H1 (cell line): ENCODE measurements at regions not wholly inside any gene's neighbourhood (a gene's known extent, or its start where the extent isn't known, plus 50 kb on each side); places are given as distances from the start of the nearest gene placed in this dataset.

Experiments
- CTCF ChIA-PET: fragments of 300-600 bp; sonication (Branson Sonifier 250); formaldehyde crosslinking; loops from one replicate; lab custom pipeline; 2021; ENCODE audit not compliant: partially characterized antibody; lab: Charles Lee
- POLR2A ChIA-PET: fragments of 300-600 bp; sonication (Branson Sonifier 250); formaldehyde crosslinking; loops from one replicate; lab custom pipeline; 2021; ENCODE audit warnings: inconsistent platforms; ENCODE audit not compliant: partially characterized antibody; lab: Charles Lee
- DNase-seq, 2 experiments: peaks; one replicate each; pipeline versions ENCODE4 v3.0.0 to v3.0.0-alpha.2; 2010 to 2022; ENCODE audit warnings: low spot score in 2 of 2, low read depth in 1 of 2, mixed read lengths in 1 of 2
- FAIRE-seq: peaks from 2 replicates; lab custom pipeline; 2011; peaks lifted over from hg19 to GRCh38; lab: Jason Lieb, UNC
- H2AFZ ChIP-seq: 2 replicates; pipeline ENCODE4 v1.8.1; 2012; ENCODE audit warnings: low read length, inconsistent platforms
- H2AK5ac ChIP-seq: 2 replicates; pipeline ENCODE4 v1.6.1; 2013; ENCODE audit warnings: low read depth, low read length
- H2BK120ac ChIP-seq: replicated peaks from 2 replicates; pipeline ENCODE3; 2013; ENCODE audit warnings: low read depth, low read length, inconsistent platforms
- H2BK12ac ChIP-seq: 2 replicates; pipeline ENCODE4 v1.6.1; 2013; ENCODE audit warnings: low read depth, low read length
- H2BK15ac ChIP-seq: 2 replicates; pipeline ENCODE4 v1.6.1; 2013; ENCODE audit warnings: low read length
- H2BK20ac ChIP-seq: 2 replicates; pipeline ENCODE4 v1.6.1; 2013; ENCODE audit warnings: low read length
- H2BK5ac ChIP-seq: 2 replicates; pipeline ENCODE4 v1.6.1; 2013; ENCODE audit warnings: low read depth, low read length
- H3K14ac ChIP-seq: 2 replicates; pipeline ENCODE4 v1.6.1; 2013; ENCODE audit warnings: inconsistent platforms; ENCODE audit not compliant: insufficient read length
- H3K18ac ChIP-seq: 2 replicates; pipeline ENCODE4 v1.6.1; 2013; ENCODE audit warnings: low read length; ENCODE audit errors: extremely low read depth
- H3K23ac ChIP-seq: 2 replicates; pipeline ENCODE4 v1.6.1; 2013; ENCODE audit warnings: inconsistent platforms; ENCODE audit not compliant: insufficient read length
- H3K23me2 ChIP-seq: 2 replicates; pipeline ENCODE4 v1.6.1; 2013; ENCODE audit warnings: low read depth, low read length
- H3K27ac ChIP-seq: 2 replicates; pipeline ENCODE4 v1.6.1; 2011; ENCODE audit warnings: low read depth, low read length, inconsistent platforms
- H3K27me3 ChIP-seq, 4 experiments: replicated peaks in 1 of 4; 1 replicate in 1 of 4; 2 replicates in 3 of 4; pipeline versions ENCODE4 v1.6.1 to v1.8.1; 2011 to 2013; ENCODE audit warnings: low read length in 3 of 4, mild to moderate bottlenecking in 3 of 4, inconsistent platforms in 2 of 4, mixed read lengths in 2 of 4, moderate library complexity in 1 of 4; ENCODE audit not compliant: control insufficient read depth in 3 of 4, insufficient read depth in 3 of 4; ENCODE audit errors: extremely low read depth in 1 of 4
- H3K36me3 ChIP-seq, 4 experiments: 2 replicates each; pipeline versions ENCODE4 v1.6.1 to v1.8.1; 2011 to 2013; ENCODE audit warnings: mild to moderate bottlenecking in 4 of 4, low read length in 3 of 4, moderate library complexity in 2 of 4, control low read depth in 1 of 4, inconsistent platforms in 1 of 4; ENCODE audit not compliant: insufficient read depth in 4 of 4, control insufficient read depth in 2 of 4
- H3K4ac ChIP-seq: replicated peaks from 2 replicates; pipeline ENCODE3; 2013; ENCODE audit warnings: low read length, low read depth, mixed read lengths, inconsistent platforms; ENCODE audit not compliant: insufficient read length
- H3K4me1 ChIP-seq, 4 experiments: replicated peaks in 1 of 4; 1 replicate in 1 of 4; 2 replicates in 3 of 4; pipeline versions ENCODE4 v1.6.1 to v1.8.1; 2011 to 2013; ENCODE audit warnings: low read length in 3 of 4, inconsistent platforms in 2 of 4, mixed read lengths in 1 of 4; ENCODE audit not compliant: insufficient read depth in 4 of 4, control insufficient read depth in 3 of 4
- H3K4me2 ChIP-seq, 2 experiments: 2 replicates each; pipeline versions ENCODE4 v1.6.1 to v1.8.1; 2011 to 2013; ENCODE audit warnings: low read depth in 2 of 2, low read length in 2 of 2, control low read depth in 1 of 2, inconsistent platforms in 1 of 2, mild to moderate bottlenecking in 1 of 2; ENCODE audit not compliant: insufficient read depth in 1 of 2
- H3K4me3 ChIP-seq, 4 experiments: fragments of 200-600, 300-600 bp in 1 of 4; sonication (generic), shearing (Covaris generic), sonication (Bioruptor Twin) in 1 of 4; 2 replicates each; pipeline versions ENCODE4 v1.5.1 to v1.8.1; 2011 to 2016; ENCODE audit warnings: low read length in 4 of 4, low read depth in 3 of 4, control low read depth in 2 of 4, inconsistent platforms in 2 of 4, mild to moderate bottlenecking in 2 of 4, mixed read lengths in 1 of 4, moderate library complexity in 1 of 4; ENCODE audit not compliant: insufficient read depth in 2 of 4; ENCODE audit errors: extremely low read depth in 1 of 4
- H3K56ac ChIP-seq: replicated peaks from 2 replicates; pipeline ENCODE3; 2013; ENCODE audit warnings: low read depth, mild to moderate bottlenecking, mixed read lengths, low read length, inconsistent platforms; ENCODE audit not compliant: insufficient read length
- H3K79me1 ChIP-seq: 2 replicates; pipeline ENCODE4 v1.6.1; 2013; ENCODE audit warnings: low read depth, low read length, control low read depth
- H3K79me2 ChIP-seq, 2 experiments: 2 replicates each; pipeline versions ENCODE4 v1.6.1 to v1.8.1; 2012 to 2013; ENCODE audit warnings: low read length in 2 of 2, mild to moderate bottlenecking in 2 of 2, inconsistent platforms in 1 of 2; ENCODE audit not compliant: insufficient read depth in 2 of 2, control insufficient read depth in 1 of 2
- H3K9ac ChIP-seq, 4 experiments: replicated peaks in 1 of 4; 1 replicate in 1 of 4; 2 replicates in 3 of 4; pipeline versions ENCODE4 v1.6.1 to v1.8.1; 2011 to 2013; ENCODE audit warnings: low read depth in 3 of 4, low read length in 3 of 4, control low read depth in 2 of 4, mild to moderate bottlenecking in 2 of 4, moderate library complexity in 2 of 4, inconsistent platforms in 1 of 4; ENCODE audit errors: extremely low read depth in 1 of 4
- H3K9me3 ChIP-seq, 2 experiments: 2 replicates each; pipeline versions ENCODE4 v1.6.1 to v1.8.1; 2012 to 2013; ENCODE audit warnings: mild to moderate bottlenecking in 2 of 2, moderate library complexity in 2 of 2, control low read depth in 1 of 2, inconsistent platforms in 1 of 2, low read depth in 1 of 2, low read length in 1 of 2, mixed read lengths in 1 of 2; ENCODE audit not compliant: insufficient read depth in 2 of 2
- H4K20me1 ChIP-seq, 2 experiments: replicated peaks in 1 of 2; 2 replicates each; pipeline versions ENCODE3 to v1.8.1; 2011 to 2013; ENCODE audit warnings: inconsistent platforms in 2 of 2, low read length in 2 of 2, mild to moderate bottlenecking in 1 of 2; ENCODE audit not compliant: insufficient read depth in 2 of 2, control insufficient read depth in 1 of 2
- H4K5ac ChIP-seq: 2 replicates; pipeline ENCODE4 v1.6.1; 2013; ENCODE audit warnings: low read length, low read depth, mixed read lengths, inconsistent platforms; ENCODE audit not compliant: insufficient read length
- H4K8ac ChIP-seq: 2 replicates; pipeline ENCODE4 v1.8.0; 2013; ENCODE audit warnings: mild to moderate bottlenecking, moderate library complexity, low read length, inconsistent platforms; ENCODE audit not compliant: insufficient read depth; ENCODE audit errors: extremely low read depth
- H4K91ac ChIP-seq: replicated peaks from 2 replicates; pipeline ENCODE3; 2013; ENCODE audit warnings: low read length, mixed read lengths, inconsistent platforms; ENCODE audit not compliant: insufficient read length
- CBX5 ChIP-seq: fragments of 300-800, 300-1000 bp; sonication (generic); IDR thresholded peaks from 2 replicates; pipeline ENCODE4 v1.7.1; 2016; ENCODE audit warnings: antibody characterized with exemption, low read length, low read depth
- CBX8 ChIP-seq: fragments of 300-800, 300-1000 bp; sonication (generic); IDR thresholded peaks from 2 replicates; pipeline ENCODE4 v1.7.1; 2016; ENCODE audit warnings: low read depth, low read length, borderline replicate concordance
- CREB1 ChIP-seq: IDR thresholded peaks from 2 replicates; pipeline ENCODE4 v1.6.1; 2012; ENCODE audit warnings: inconsistent platforms
- HDAC2 ChIP-seq, 2 experiments: fragments of 300-600 bp in 1 of 2; sonication (generic) in 1 of 2; IDR thresholded peaks; 2 replicates each; pipeline ENCODE4 v1.6.1; 2011 to 2012; ENCODE audit warnings: low read depth in 2 of 2, low read length in 2 of 2, mild to moderate bottlenecking in 2 of 2, moderate library complexity in 2 of 2, borderline replicate concordance in 1 of 2, inconsistent platforms in 1 of 2
- JUN ChIP-seq: IDR thresholded peaks from 2 replicates; pipeline ENCODE4 v1.6.1; 2011; ENCODE audit warnings: low read depth, mild to moderate bottlenecking, improper control_type of control experiment, low read length
- JUND ChIP-seq: IDR thresholded peaks from 2 replicates; pipeline ENCODE4 v1.6.1; 2011; ENCODE audit warnings: mild to moderate bottlenecking, improper control_type of control experiment, low read length
- KDM1A ChIP-seq: fragments of 200-600, 300-600 bp; sonication (generic); IDR thresholded peaks from 2 replicates; pipeline ENCODE4 v1.7.1; 2016; ENCODE audit warnings: mild to moderate bottlenecking, low read length, borderline replicate concordance
- KDM4A ChIP-seq: IDR thresholded peaks from one replicate; pipeline ENCODE4 v1.7.1; 2012; ENCODE audit warnings: low read depth, mild to moderate bottlenecking, moderate library complexity, low read length, inconsistent platforms; ENCODE audit not compliant: severe bottlenecking
- POU5F1 ChIP-seq: IDR thresholded peaks from 2 replicates; pipeline ENCODE4 v1.6.1; 2011; ENCODE audit warnings: low read depth, mild to moderate bottlenecking, low read length, moderate library complexity
- SIRT6 ChIP-seq: IDR thresholded peaks from one replicate; pipeline ENCODE4 v1.7.1; 2012; ENCODE audit warnings: low read length, inconsistent platforms
- SUZ12 ChIP-seq: fragments of 200-600 bp; sonication (generic); IDR thresholded peaks from 2 replicates; pipeline ENCODE4 v1.6.1; 2012; ENCODE audit warnings: mild to moderate bottlenecking, inconsistent platforms, low read length, moderate library complexity, mixed read lengths
- WGBS, 2 experiments: shearing (Covaris generic) in 1 of 2; methylation state at CpG; one replicate each; pipeline versions ENCODE4 v1.1.6 to v1.1.7; 2013 to 2015; ENCODE audit warnings: low lambda C conversion rate in 2 of 2, mixed read lengths in 2 of 2, inconsistent platforms in 1 of 2, low coverage in 1 of 2, missing lambda C conversion rate in 1 of 2; ENCODE audit not compliant: insufficient replicate concordance in 2 of 2, insufficient coverage in 1 of 2, insufficient read length in 1 of 2; ENCODE audit errors: extremely low coverage in 1 of 2, missing lambda C conversion rate in 1 of 2; 5-methylcytosine and 5-hydroxymethylcytosine counted together
- TF ChIP-seq, protein P1 (sequence below): IDR thresholded peaks from 2 replicates; pipeline ENCODE4 v1.6.1; 2012; ENCODE audit warnings: low read length, inconsistent platforms

DNA sequence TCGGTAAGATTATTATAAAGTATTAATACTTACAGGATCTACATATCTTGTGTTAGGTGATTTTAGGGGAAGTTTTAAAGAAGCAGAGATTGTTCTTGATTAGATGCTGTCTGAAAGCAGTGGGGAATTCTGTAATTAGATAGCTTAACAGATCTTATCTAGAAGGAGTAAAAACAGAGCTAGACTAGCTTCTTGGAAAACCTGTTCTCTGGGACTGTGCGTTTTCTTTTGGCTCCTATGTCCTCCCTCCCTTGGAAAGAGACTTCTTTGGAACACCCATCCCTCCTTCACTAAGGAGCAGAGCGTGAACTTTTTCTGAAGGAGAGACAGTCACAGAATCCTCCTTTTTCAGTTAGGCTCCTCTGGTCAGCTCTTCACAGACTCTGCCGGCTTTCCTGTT lies 83.5 kb upstream of the ZNF184 start:
- no peak overlapping the region for H2BK12ac ChIP-seq
- no peak overlapping the region for H2AFZ ChIP-seq
- no peak overlapping the region for H3K56ac ChIP-seq
- H2BK15ac ChIP-seq: no peak overlapping the region
- H4K91ac ChIP-seq: no peak overlapping the region
- no peak overlapping the region for H3K4ac ChIP-seq
- DNase-seq (no peak), FAIRE-seq (no peak)
- H3K9ac ChIP-seq: no peak overlapping the region
- no peak overlapping the region for H2BK5ac ChIP-seq
- no peak overlapping the region for H4K5ac ChIP-seq
- H3K9me3 ChIP-seq: no peaks in the 10 kb centered on the region
- 95% methylated on average over 4 of the region's 4 CpGs; no CpG with 5 or more reads in 1 of the 2 experiments for WGBS, 2 experiments
- no peaks in the 10 kb centered on the region for H3K79me1 ChIP-seq
- peaks cover 2% of the 10 kb centered on the region; the same call in 1 of the 2 replicates for H3K23me2 ChIP-seq
- CTCF ChIA-PET: interaction anchor here (0.7 to 1.0 kb wide), 2 partner anchors 38 to 368 kb away, joined by 3 to 4 read pairs; no protein-coding TSS in a partner anchor
- TF ChIP-seq SUZ12 (no peak), SIRT6 (no peak), JUN (no peak), CBX8 (no peak), CREB1 (no peak), CBX5 (no peak), POU5F1 (no peak), KDM4A (no peak), HDAC2 (IDR thresholded peaks at IDR 0.05; ENCODE audit: borderline replicate concordance in 1 of 2, low read depth in 2 of 2, low read length in 2 of 2) (no peak), JUND (no peak), KDM1A (no peak)
- TF ChIP-seq, protein P1, sequence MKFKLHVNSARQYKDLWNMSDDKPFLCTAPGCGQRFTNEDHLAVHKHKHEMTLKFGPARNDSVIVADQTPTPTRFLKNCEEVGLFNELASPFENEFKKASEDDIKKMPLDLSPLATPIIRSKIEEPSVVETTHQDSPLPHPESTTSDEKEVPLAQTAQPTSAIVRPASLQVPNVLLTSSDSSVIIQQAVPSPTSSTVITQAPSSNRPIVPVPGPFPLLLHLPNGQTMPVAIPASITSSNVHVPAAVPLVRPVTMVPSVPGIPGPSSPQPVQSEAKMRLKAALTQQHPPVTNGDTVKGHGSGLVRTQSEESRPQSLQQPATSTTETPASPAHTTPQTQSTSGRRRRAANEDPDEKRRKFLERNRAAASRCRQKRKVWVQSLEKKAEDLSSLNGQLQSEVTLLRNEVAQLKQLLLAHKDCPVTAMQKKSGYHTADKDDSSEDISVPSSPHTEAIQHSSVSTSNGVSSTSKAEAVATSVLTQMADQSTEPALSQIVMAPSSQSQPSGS: no peak
- no peak overlapping the region for H3K23ac ChIP-seq
- no peak overlapping the region for H3K27ac ChIP-seq
- H3K18ac ChIP-seq: no peak overlapping the region
- POLR2A ChIA-PET: interaction anchor here (1.0 to 1.7 kb wide), 3 partner anchors 10 to 72 kb away, joined by 3 to 4 read pairs (median 4); no protein-coding TSS in a partner anchor
- no peak overlapping the region for H3K4me3 ChIP-seq
- no peaks in the 10 kb centered on the region; a peak in 2 of 7 replicates for H3K4me1 ChIP-seq
- H3K14ac ChIP-seq: no peak overlapping the region
- no peak overlapping the region for H4K8ac ChIP-seq
- H3K4me2 ChIP-seq: no peak overlapping the region
- no peaks in the 10 kb centered on the region for H3K36me3 ChIP-seq
- no peak overlapping the region for H2BK120ac ChIP-seq
- H3K79me2 ChIP-seq: no peaks in the 10 kb centered on the region
- no peak overlapping the region for H2BK20ac ChIP-seq
- H3K27me3 ChIP-seq: peaks cover 0 to 22% (median 14%) of the 10 kb centered on the region in 4 experiments; a peak in 5 of 7 replicates
- H2AK5ac ChIP-seq: no peak overlapping the region
- H4K20me1 ChIP-seq: no peaks in the 10 kb centered on the region
